PC-3 (cell line): ENCODE measurements at regions not wholly inside any gene's neighbourhood (a gene's known extent, or its start where the extent isn't known, plus 50 kb on each side); places are given as distances from the start of the nearest gene placed in this dataset.

Experiments used
- ATAC-seq: fragments of 200-7000 bp; cut with Tn5 transposase; 2 replicates; pipeline ENCODE4 v1.9.1; 2020; ENCODE audit warnings: mild to moderate bottlenecking, moderate library complexity
- BruUV-seq: library from RNA; stranded (reverse); fragments of 400-500 nt; replicated peaks from 2 replicates; lab custom pipeline; 2021; lab: Mats Ljungman, UMichigan
- CTCF ChIA-PET: fragments of 300-600 bp; sonication (Branson Sonifier 250); formaldehyde crosslinking; loops from one replicate; lab custom pipeline; 2022; ENCODE audit warnings: antibody characterized with exemption; lab: Charles Lee
- POLR2A ChIA-PET: fragments of 300-600 bp; sonication (Branson Sonifier 250); formaldehyde crosslinking; loops from one replicate; lab custom pipeline; 2022; ENCODE audit warnings: antibody characterized with exemption; ENCODE audit not compliant: unreplicated experiment; lab: Charles Lee
- DNase-seq: peaks from one replicate; pipeline ENCODE4 v3.0.0-alpha.2; 2015
- H2AFZ ChIP-seq: fragments of 300-600 bp; sonication (generic); 2 replicates; pipeline ENCODE4 v1.6.0; 2016; ENCODE audit warnings: antibody characterized with exemption, low read length
- H3F3A ChIP-seq: fragments of 300-600 bp; sonication (generic); one replicate; pipeline ENCODE4 v1.6.0; 2017; ENCODE audit warnings: antibody characterized with exemption, low read length, control low read depth, mild to moderate bottlenecking; ENCODE audit not compliant: unreplicated experiment
- H3K27ac ChIP-seq: fragments of 300-600 bp; sonication (generic); 2 replicates; pipeline ENCODE4 v1.5.1; 2016; ENCODE audit warnings: mild to moderate bottlenecking, low read length
- H3K27me3 ChIP-seq: fragments of 300-600 bp; sonication (generic); 2 replicates; pipeline ENCODE4 v1.6.1; 2016; ENCODE audit warnings: low read length, mixed read lengths
- H3K36me3 ChIP-seq: fragments of 300-600 bp; sonication (generic); 2 replicates; pipeline ENCODE4 v1.6.1; 2016; ENCODE audit warnings: low read depth, mixed run types, low read length, mixed read lengths
- H3K4me1 ChIP-seq: fragments of 300-600 bp; sonication (generic); 2 replicates; pipeline ENCODE4 v1.5.1; 2016; ENCODE audit warnings: low read length; ENCODE audit not compliant: insufficient read depth
- H3K4me2 ChIP-seq: fragments of 300-600 bp; sonication (generic); 2 replicates; pipeline ENCODE4 v1.6.0; 2016; ENCODE audit warnings: low read length
- H3K4me3 ChIP-seq: fragments of 300-600 bp; sonication (generic); 2 replicates; pipeline ENCODE4 v1.5.1; 2016; ENCODE audit warnings: mild to moderate bottlenecking, low read length, mixed read lengths
- H3K79me2 ChIP-seq: fragments of 300-600 bp; sonication (generic); 2 replicates; pipeline ENCODE4 v1.6.1; 2017; ENCODE audit warnings: low read length, mixed read lengths
- H3K9ac ChIP-seq: fragments of 300-600 bp; sonication (generic); 2 replicates; pipeline ENCODE4 v1.6.0; 2016; ENCODE audit warnings: mild to moderate bottlenecking, low read length
- H3K9me2 ChIP-seq: fragments of 300-600 bp; sonication (generic); replicated peaks from 2 replicates; pipeline ENCODE4 v1.6.1; 2016; ENCODE audit warnings: mixed run types, low read length, mixed read lengths
- H3K9me3 ChIP-seq: fragments of 300-600 bp; sonication (generic); 2 replicates; pipeline ENCODE4 v1.6.1; 2016; ENCODE audit warnings: low read length, mixed read lengths
- H4K20me1 ChIP-seq: fragments of 300-600 bp; sonication (generic); 2 replicates; pipeline ENCODE4 v1.6.1; 2016; ENCODE audit warnings: low read length, mixed read lengths
- CTCF ChIP-seq: fragments of 300-600 bp; sonication (generic); conservative IDR thresholded peaks from 2 replicates; pipeline ENCODE4 v1.5.1; 2017; ENCODE audit warnings: antibody characterized with exemption, low read depth, mild to moderate bottlenecking, low read length
- EZH2 ChIP-seq: fragments of 300-600 bp; sonication (generic); IDR thresholded peaks from one replicate; pipeline ENCODE4 v1.6.1; 2017; ENCODE audit warnings: antibody characterized with exemption, mild to moderate bottlenecking, low read length; ENCODE audit not compliant: unreplicated experiment
- EZH2phosphoT487 ChIP-seq: fragments of 300-600 bp; sonication (generic); IDR thresholded peaks from 2 replicates; pipeline ENCODE4 v1.6.1; 2018; ENCODE audit warnings: mild to moderate bottlenecking, antibody characterized with exemption, low read length, borderline replicate concordance
- intact Hi-C: fragments of 100-400 bp; cut with micrococcal nuclease; formaldehyde crosslinking; loops from 2 replicates; pipeline ENCODE4 v1.9.0; 2023

GRCh38 chr11:27207025-27207650, 155.9 kb downstream of the CCDC34 start:
- Histone ChIP-seq H3K79me2 (no peaks in the 10 kb centered on the region), H2AFZ (no peak overlapping the region), H3K36me3 (no peaks in the 10 kb centered on the region), H3K4me1 (peaks cover 42% of the 10 kb centered on the region), H3K27ac (peak overlapping the region; percentile 21; the same call in 1 of the 2 replicates), H3K4me3 (no peak overlapping the region), H3K9ac (no peak overlapping the region), H3K27me3 (no peaks in the 10 kb centered on the region), H3K4me2 (no peak overlapping the region), H4K20me1 (no peaks in the 10 kb centered on the region), H3K9me2 (no peaks in the 10 kb centered on the region), H3F3A (peaks cover 7% of the 10 kb centered on the region), H3K9me3 (no peaks in the 10 kb centered on the region)
- TF ChIP-seq EZH2 (no peak), EZH2phosphoT487 (no peak), CTCF (no peak)
- ATAC-seq (no peak), DNase-seq (peak; percentile 45)
- intact Hi-C loops = loop anchor here (5.0 kb wide), 2 partner anchors 195 to 280 kb away; no protein-coding TSS in a partner anchor
- POLR2A ChIA-PET = no interaction called here
- BruUV-seq = no TSS peak
- CTCF ChIA-PET = no interaction called here

DNA sequence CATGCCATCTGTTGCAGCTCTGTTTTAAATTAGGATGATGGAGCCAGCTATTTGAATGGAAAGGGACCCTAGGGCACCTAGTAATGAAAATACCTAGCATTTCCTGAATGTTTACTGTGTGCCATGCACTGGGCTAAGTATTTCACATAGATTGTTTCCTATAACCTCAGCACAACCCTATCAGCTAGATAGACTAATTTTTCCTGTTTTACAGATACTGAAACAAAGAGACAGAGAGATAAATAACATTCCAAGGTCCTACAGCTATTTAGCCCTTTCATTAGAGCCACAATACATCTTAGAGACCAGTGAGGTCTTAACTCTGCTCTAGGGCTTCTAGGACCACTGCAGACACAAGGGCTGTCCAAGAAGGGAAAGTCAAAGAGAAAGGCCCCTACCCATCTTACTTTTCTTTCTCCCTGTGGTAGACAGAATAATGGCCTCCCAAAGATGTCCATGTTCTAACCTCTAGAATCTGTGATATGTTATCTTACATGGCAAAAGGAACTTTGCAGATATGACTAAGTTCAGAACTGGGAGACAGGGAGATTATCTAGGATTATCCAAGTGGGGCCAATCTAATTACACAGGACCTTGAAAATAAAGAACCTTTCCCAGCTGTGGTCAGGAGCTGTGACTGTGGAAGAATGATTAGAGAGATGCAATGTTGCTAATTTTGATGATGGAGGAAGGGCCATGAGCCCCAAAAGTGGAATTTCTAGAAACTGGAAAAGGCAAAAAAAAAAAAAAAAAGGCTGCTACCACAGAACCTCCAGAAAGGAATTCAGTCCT, 157.0 kb downstream of the CCDC34 start:
- no peaks in the 10 kb centered on the region for H4K20me1 ChIP-seq
- intact Hi-C loops = loop anchor here (2.0 to 5.0 kb wide), 3 partner anchors 91 to 281 kb away; no protein-coding TSS in a partner anchor
- peak overlapping the region; percentile 23; the same call in 1 of the 2 replicates for H3K4me2 ChIP-seq
- CTCF ChIA-PET = interaction anchor here (0.7 kb wide), 1 partner anchor 259 kb away, joined by 3 read pairs; no protein-coding TSS in a partner anchor
- no peak for ATAC-seq
- no peaks in the 10 kb centered on the region for H3K27me3 ChIP-seq
- no peak for DNase-seq
- TF ChIP-seq EZH2phosphoT487 (no peak), CTCF (no peak), EZH2 (no peak)
- no TSS peak for BruUV-seq
- peaks cover 51% of the 10 kb centered on the region for H3K4me1 ChIP-seq
- no peaks in the 10 kb centered on the region for H3K9me2 ChIP-seq
- H3K9me3 ChIP-seq = no peaks in the 10 kb centered on the region
- H3K27ac ChIP-seq = no peak overlapping the region
- POLR2A ChIA-PET = no interaction called here
- no peak overlapping the region for H3K9ac ChIP-seq
- no peaks in the 10 kb centered on the region for H3K36me3 ChIP-seq
- H2AFZ ChIP-seq = no peak overlapping the region
- H3K4me3 ChIP-seq = no peak overlapping the region
- peaks cover 13% of the 10 kb centered on the region for H3F3A ChIP-seq
- H3K79me2 ChIP-seq = no peaks in the 10 kb centered on the region
